ENCODE measurements at regions not wholly inside any gene's neighbourhood (a gene's known extent, or its start where the extent isn't known, plus 50 kb on each side); places are given as distances from the start of the nearest gene placed in this dataset.

GRCh38 chr13:61148211-61148610 lies 267.4 kb downstream of the PCDH20 start:
- CTCF ChIA-PET, result no interaction called here

DNA sequence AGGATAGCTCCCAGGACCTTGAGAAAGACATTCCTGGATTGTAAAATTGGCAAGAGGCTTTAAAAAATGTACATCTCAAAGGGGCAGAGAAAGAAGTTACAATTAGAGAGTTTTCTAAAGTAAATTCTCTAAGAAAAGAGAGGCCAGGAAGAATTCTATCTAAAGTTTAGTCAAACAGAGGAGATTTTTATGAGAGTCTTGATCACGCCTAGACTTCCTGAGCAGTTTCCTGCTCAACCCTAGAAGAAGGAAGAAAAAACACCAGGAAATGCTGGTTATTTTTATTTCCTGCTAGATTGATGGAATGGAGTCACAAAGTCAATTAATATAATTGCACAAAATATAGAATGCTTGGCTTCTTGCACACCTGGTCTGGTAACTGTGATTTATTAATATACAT lies 269.1 kb downstream of the PCDH20 start:
- POLR2A ChIA-PET, result no interaction called here

More at GRCh38 chr13:61148211-61148610, 267.4 kb downstream of the PCDH20 start:
- TF ChIP-seq CTCF (IDR thresholded peaks at IDR 0.05), result no peak
- no peaks in the 10 kb centered on the region for H3K4me1 Mint-ChIP-seq (ENCODE audit: low read depth)
- Histone ChIP-seq H3K36me3 (ENCODE audit: insufficient read depth, low read length) (no peaks in the 10 kb centered on the region), H3K4me3 (ENCODE audit: low read length) (no peak overlapping the region), H3K27ac (ENCODE audit: low read depth in 1 of 2, low read length in 2 of 2) (no peak overlapping the region), H3K4me1 (ENCODE audit: insufficient read depth, low read length) (no peaks in the 10 kb centered on the region), H3K27me3 (ENCODE audit: control insufficient read depth in 1 of 2, insufficient read depth in 2 of 2, low read length in 2 of 2) (no peaks in the 10 kb centered on the region), H3K9me3 (ENCODE audit: control insufficient read depth in 1 of 2, insufficient read depth in 1 of 2, low read length in 2 of 2) (peaks cover 0 to 14% of the 10 kb centered on the region in 2 experiments)
- H3K36me3 Mint-ChIP-seq (ENCODE audit: low read depth), result no peaks in the 10 kb centered on the region
- peaks cover 12% of the 10 kb centered on the region for H3K9me3 Mint-ChIP-seq
- intact Hi-C loops (cut with DNase I, micrococcal nuclease), result no loop called here
- no peak overlapping the region for H3K4me3 Mint-ChIP-seq
- no peaks in the 10 kb centered on the region for H3K27me3 Mint-ChIP-seq
- POLR2A ChIA-PET, result no interaction called here
- ATAC-seq (ENCODE audit: poor library complexity) (no peak), DNase-seq (no peak)
- H3K27ac Mint-ChIP-seq, result no peak overlapping the region

GRCh38 chr13:61146158-61146557 lies 269.5 kb downstream of the PCDH20 start:
- POLR2A ChIA-PET, result no interaction called here
- H3K9me3 ChIP-seq (ENCODE audit: control insufficient read depth in 1 of 2, insufficient read depth in 1 of 2, low read length in 2 of 2), result peaks cover 0 to 14% of the 10 kb centered on the region in 2 experiments
- CTCF ChIA-PET, result no interaction called here

More for the DNA sequence above, 269.1 kb downstream of the PCDH20 start:
- Histone ChIP-seq H3K27me3 (ENCODE audit: control insufficient read depth in 1 of 2, insufficient read depth in 2 of 2, low read length in 2 of 2) (no peaks in the 10 kb centered on the region), H3K27ac (ENCODE audit: low read depth in 1 of 2, low read length in 2 of 2) (no peak overlapping the region), H3K36me3 (ENCODE audit: insufficient read depth, low read length) (no peaks in the 10 kb centered on the region), H3K4me1 (ENCODE audit: insufficient read depth, low read length) (no peaks in the 10 kb centered on the region), H3K4me3 (ENCODE audit: low read length) (no peak overlapping the region), H3K9me3 (ENCODE audit: control insufficient read depth in 1 of 2, insufficient read depth in 1 of 2, low read length in 2 of 2) (peaks cover 0 to 14% of the 10 kb centered on the region in 2 experiments)
- no peak for TF ChIP-seq CTCF (IDR thresholded peaks at IDR 0.05)
- DNase-seq, result no peak
- no peak for ATAC-seq (ENCODE audit: poor library complexity)
- Mint-ChIP-seq H3K27ac (no peak overlapping the region), H3K9me3 (peaks cover 16% of the 10 kb centered on the region), H3K27me3 (no peaks in the 10 kb centered on the region), H3K4me3 (no peak overlapping the region), H3K36me3 (ENCODE audit: low read depth) (no peaks in the 10 kb centered on the region), H3K4me1 (ENCODE audit: low read depth) (no peaks in the 10 kb centered on the region)
- CTCF ChIA-PET, result no interaction called here
- intact Hi-C loops (cut with DNase I, micrococcal nuclease), result no loop called here

More at GRCh38 chr13:61146158-61146557, 269.5 kb downstream of the PCDH20 start:
- no peak overlapping the region for H3K27ac Mint-ChIP-seq
- intact Hi-C loops (cut with DNase I, micrococcal nuclease), result no loop called here
- Histone ChIP-seq H3K27me3 (ENCODE audit: control insufficient read depth in 1 of 2, insufficient read depth in 2 of 2, low read length in 2 of 2) (no peaks in the 10 kb centered on the region), H3K36me3 (ENCODE audit: insufficient read depth, low read length) (no peaks in the 10 kb centered on the region), H3K4me1 (ENCODE audit: insufficient read depth, low read length) (no peaks in the 10 kb centered on the region), H3K27ac (ENCODE audit: low read depth in 1 of 2, low read length in 2 of 2) (no peak overlapping the region), H3K4me3 (ENCODE audit: low read length) (no peak overlapping the region)
- no peaks in the 10 kb centered on the region for H3K36me3 Mint-ChIP-seq (ENCODE audit: low read depth)
- DNase-seq, result no peak
- TF ChIP-seq CTCF (IDR thresholded peaks at IDR 0.05), result no peak
- H3K4me1 Mint-ChIP-seq (ENCODE audit: low read depth), result no peaks in the 10 kb centered on the region
- H3K9me3 Mint-ChIP-seq, result peaks cover 16% of the 10 kb centered on the region
- ATAC-seq (ENCODE audit: poor library complexity), result no peak
- no peak overlapping the region for H3K4me3 Mint-ChIP-seq
- no peaks in the 10 kb centered on the region for H3K27me3 Mint-ChIP-seq
